Heart left ventricle (tissue), 16 donors: ENCODE measurements at regions not wholly inside any gene's neighbourhood (a gene's known extent, or its start where the extent isn't known, plus 50 kb on each side); places are given as distances from the start of the nearest gene placed in this dataset.
A peak's percentile ranks its signal among the peaks of the same experiment; 100 is the strongest.

ENCODE experiments used
- ATAC-seq, 4 donors: fragments of 200-7000 bp; cut with Tn5 transposase; one replicate each; pipeline ENCODE4 v1.9.1; 2020 to 2022; ENCODE audit warnings: moderate library complexity in 4 of 4, mild to moderate bottlenecking in 3 of 4, moderate number of reproducible peaks in 1 of 4
- DNase-seq, 5 donors: peaks; one replicate each; pipeline ENCODE4 v3.0.0-alpha.2; 2020
- H3K27ac ChIP-seq, 12 donors: fragments of 200-600 bp; sonication (generic) in 4 of 12; one replicate each; pipeline versions ENCODE4 v1.5.0 to v1.8.0; 2016 to 2022; ENCODE audit warnings: mild to moderate bottlenecking in 2 of 12
- H3K27me3 ChIP-seq, 9 donors: fragments of 200-600 bp; sonication (generic) in 2 of 9; one replicate each; pipeline versions ENCODE4 v1.5.1 to v1.8.0; 2016 to 2022; ENCODE audit warnings: mild to moderate bottlenecking in 3 of 9
- H3K36me3 ChIP-seq, 9 donors: fragments of 200-600 bp; sonication (generic) in 2 of 9; one replicate each; pipeline versions ENCODE4 v1.5.0 to v1.8.0; 2018 to 2022; ENCODE audit warnings: mild to moderate bottlenecking in 2 of 9
- H3K4me1 ChIP-seq, 12 donors: fragments of 200-600 bp; sonication (generic) in 4 of 12; one replicate each; pipeline versions ENCODE4 v1.5.0 to v1.8.0; 2016 to 2022; ENCODE audit warnings: mild to moderate bottlenecking in 3 of 12
- H3K4me3 ChIP-seq, 12 donors: fragments of 200-600 bp; sonication (generic) in 4 of 12; one replicate each; pipeline versions ENCODE4 v1.5.0 to v1.8.0; 2017 to 2022; ENCODE audit warnings: mild to moderate bottlenecking in 9 of 12, moderate library complexity in 4 of 12
- H3K9me3 ChIP-seq, 12 donors: fragments of 200-600 bp; sonication (generic) in 4 of 12; one replicate each; pipeline versions ENCODE4 v1.5.0 to v1.8.0; 2016 to 2022; ENCODE audit warnings: mild to moderate bottlenecking in 1 of 12
- CTCF ChIP-seq, 12 donors: fragments of 200-600 bp; sonication (generic) in 4 of 12; IDR thresholded peaks; one replicate each; pipeline versions ENCODE4 v1.5.0 to v1.8.0; 2018 to 2022; ENCODE audit warnings: antibody characterized with exemption in 12 of 12, mild to moderate bottlenecking in 5 of 12
- POLR2A ChIP-seq, 2 donors: fragments of 450-650 bp; IDR thresholded peaks; one replicate each; pipeline ENCODE4 v1.6.1; 2017; ENCODE audit warnings: antibody characterized with exemption in 2 of 2, mild to moderate bottlenecking in 2 of 2, moderate library complexity in 2 of 2
- WGBS, 4 donors: extraction: QIAGEN DNeasy Blood & Tissue Kit in 2 of 4; methylation state at CpG; one replicate each; pipeline versions ENCODE4 v1.1.5 to v1.1.7; 2013 to 2018; 5-methylcytosine and 5-hydroxymethylcytosine counted together
- intact Hi-C, 10 donors: fragments of 100-400 bp; cut with DNase I; formaldehyde crosslinking; loops; one replicate each; pipeline versions ENCODE4 v1.11.1 to v1.14.2; 2022
- donor health status: ischemic (EF 13 %, LVEDD 7.1; RV severe dilation, severe dysfunction).
- donor health status: healthy with polysubstance abuse.
- donor health status: DM: no; HTN: yes; CAD: no.
- donor health status: DM: no; HTN: no; CAD: no.
- donor health status: ischemic (EF 25% LVEDD 6.9; RV normal size, moderate dysfunction).
- donor health status: ischemic (EF 25% LVEDD 5.7; RV mildly dilated, moderate dysfunction).
- donor health status: healthy.
- donor health status: DM: yes; HTN: yes; CAD: no.
- donor health status: ischemic (EF 35%, LVEDD 5.7; RV mildly dilated, moderate dysfunction).
- donor health status: nonischemic (EF 11% LVEDD 7.7; RV severe dilation, severe dysfunction).
- donor health status: DM: yes; HTN: yes; CAD: no.
- donor health status: PGD.
- donor health status: ischemic (EF 29% LVEDD 5.4; RV normal size, mild dysfunction).
- donor health status: nonischemic (EF 23%, LVEDD 6.1; RV moderate dilation, normal function).

GRCh38 chr10:21364196-21365114, 161.0 kb downstream of the SKIDA1 start:
- intact Hi-C loops, result loop anchor here in 3 of 10 donors (2.0 to 10.0 kb wide), 3 partner anchors 38 to 72 kb away; no protein-coding TSS in a partner anchor
- TF ChIP-seq POLR2A (IDR thresholded peaks at IDR 0.05), result no peak
- no peak for TF ChIP-seq CTCF (IDR thresholded peaks at IDR 0.05)
- peak; percentile 73 to 94 (median 90) for ATAC-seq
- WGBS, 4 donors, result 40 to 57% (median 47%) methylated on average over 11 of the region's 11 CpGs
- Histone ChIP-seq H3K4me3 (no peak overlapping the region), H3K9me3 (no peaks in the 10 kb centered on the region), H3K4me1 (peaks cover 8 to 36% (median 26%) of the 10 kb centered on the region in 12 donors), H3K27ac (peak overlapping the region; percentile 29 to 89 (median 66)), H3K36me3 (no peaks in the 10 kb centered on the region), H3K27me3 (no peaks in the 10 kb centered on the region)
- DNase-seq, result peak in 4 of 5 donors; percentile 60 to 70 (median 69)

GRCh38 chr10:21363731-21364104, 161.8 kb downstream of the SKIDA1 start:
- H3K27me3 ChIP-seq, result no peaks in the 10 kb centered on the region
- H3K4me1 ChIP-seq, result peaks cover 8 to 34% (median 26%) of the 10 kb centered on the region in 12 donors
- H3K4me3 ChIP-seq, result no peak overlapping the region
- WGBS, 4 donors, result 80 to 87% (median 85%) methylated on average over 3 of the region's 3 CpGs
- H3K9me3 ChIP-seq, result no peaks in the 10 kb centered on the region
- TF ChIP-seq CTCF (IDR thresholded peaks at IDR 0.05), result no peak
- TF ChIP-seq POLR2A (IDR thresholded peaks at IDR 0.05), result no peak
- no peaks in the 10 kb centered on the region for H3K36me3 ChIP-seq
- intact Hi-C loops, result loop anchor here in 3 of 10 donors (2.0 to 10.0 kb wide), 3 partner anchors 39 to 71 kb away; no protein-coding TSS in a partner anchor
- peak overlapping the region in 11 of 12 donors; percentile 52 to 89 (median 72) for H3K27ac ChIP-seq
- no peak for DNase-seq
- no peak for ATAC-seq

- Histone ChIP-seq H3K4me3 (no peak overlapping the region), H3K36me3 (no peaks in the 10 kb centered on the region), H3K27ac (peak overlapping the region in 8 of 12 donors; percentile 52 to 89 (median 81)), H3K4me1 (peaks cover 8 to 34% (median 26%) of the 10 kb centered on the region in 12 donors), H3K9me3 (no peaks in the 10 kb centered on the region), H3K27me3 (no peaks in the 10 kb centered on the region)
- DNase-seq, result peak in 2 of 5 donors; percentile 15 to 26
- no peak for TF ChIP-seq CTCF (IDR thresholded peaks at IDR 0.05)
- no peak for ATAC-seq
- WGBS, 4 donors, result 43 to 62% (median 58%) methylated on average over 4 of the region's 4 CpGs
- intact Hi-C loops, result loop anchor here in 2 of 10 donors (5.0 to 10.0 kb wide), 2 partner anchors 68 to 71 kb away; no protein-coding TSS in a partner anchor
These were observed 162.3 kb downstream of the SKIDA1 start for GRCh38 chr10:21363092-21363730.

DNA sequence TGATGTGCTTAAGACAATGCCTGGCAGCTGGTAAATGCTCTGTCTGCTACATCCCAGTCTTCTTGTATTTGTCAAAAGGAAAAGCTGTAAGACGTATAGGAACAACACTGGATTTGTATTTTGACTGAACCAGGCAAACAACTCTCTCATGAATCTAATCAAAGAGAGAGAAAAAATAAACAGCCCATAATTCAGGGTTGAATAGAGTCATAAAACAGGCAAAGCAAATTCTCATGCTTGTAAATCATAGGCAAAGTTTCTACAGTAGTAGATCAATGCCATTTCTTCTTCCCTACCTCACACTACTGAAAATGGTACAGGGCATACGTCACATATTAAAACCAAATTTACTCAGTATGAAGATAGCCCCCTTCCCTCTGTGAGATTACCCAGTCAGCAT, 166.3 kb downstream of the SKIDA1 start:
- Histone ChIP-seq H3K27me3 (no peaks in the 10 kb centered on the region), H3K36me3 (no peaks in the 10 kb centered on the region), H3K4me1 (peaks cover 4 to 17% (median 15%) of the 10 kb centered on the region in 12 donors), H3K27ac (no peak overlapping the region), H3K9me3 (no peaks in the 10 kb centered on the region), H3K4me3 (no peak overlapping the region)
- 88 to 95% (median 93%) methylated on average over 2 of the region's 2 CpGs for WGBS, 4 donors
- intact Hi-C loops, result loop anchor here in 1 of 10 donors (10.0 kb wide), 1 partner anchor 64 kb away; no protein-coding TSS in a partner anchor
- ATAC-seq, result no peak
- TF ChIP-seq POLR2A (IDR thresholded peaks at IDR 0.05) (no peak), CTCF (IDR thresholded peaks at IDR 0.05) (no peak)
- no peak for DNase-seq
